ENCODE measurements at regions not wholly inside any gene's neighbourhood (a gene's known extent, or its start where the extent isn't known, plus 50 kb on each side); places are given as distances from the start of the nearest gene placed in this dataset.

GRCh38 chrX:44401151-44401550 is 57.7 kb upstream of the EFHC2 start:
- no peak for TF ChIP-seq CTCF (IDR thresholded peaks at IDR 0.05)
- TF ChIP-seq POLR2A (IDR thresholded peaks at IDR 0.05), result no peak

Data from body of pancreas (tissue), 4 donors.